A549 (cell line): ENCODE measurements at regions not wholly inside any gene's neighbourhood (a gene's known extent, or its start where the extent isn't known, plus 50 kb on each side); places are given as distances from the start of the nearest gene placed in this dataset.
A peak's percentile ranks its signal among the peaks of the same experiment; 100 is the strongest.

Source experiments
- ATAC-seq, 2 experiments: fragments of 200-7000 bp in 1 of 2; fragments of >200 bp in 1 of 2; cut with Nextera tagmentation in 1 of 2; cut with Tn5 transposase in 1 of 2; 3 replicates each; pipeline versions ENCODE4 v1.8.0 to v1.9.1; 2018 to 2020; ENCODE audit warnings: mild to moderate bottlenecking in 1 of 2, moderate library complexity in 1 of 2
- CTCF ChIA-PET: fragments of 300-600 bp; sonication (Branson Sonifier 250); formaldehyde crosslinking; extraction: SDS; loops from one replicate; lab custom pipeline; 2021; ENCODE audit warnings: antibody characterized with exemption, inconsistent platforms; lab: Yijun Ruan, JAX
- POLR2A ChIA-PET: fragments of 350-600 bp; formaldehyde crosslinking; extraction: SDS; loops from one replicate; lab custom pipeline; 2021; ENCODE audit warnings: antibody characterized with exemption, inconsistent platforms; lab: Yijun Ruan, JAX
- DNase-seq, 2 experiments: peaks; one replicate each; pipeline versions ENCODE4 v3.0.0 to v3.0.0-alpha.2; 2011 to 2016; ENCODE audit warnings: low read depth in 1 of 2, low spot score in 1 of 2
- FAIRE-seq: peaks from 2 replicates; lab custom pipeline; 2011; peaks lifted over from hg19 to GRCh38; lab: Jason Lieb, UNC
- H3K27ac ChIP-seq, 2 experiments: fragments of >200 bp; sonication (Bioruptor Twin); formaldehyde crosslinking; 3 replicates each; pipeline ENCODE4 v1.5.1; 2016 to 2017
- H3K4me1 ChIP-seq: fragments of >200 bp; sonication (Bioruptor Twin); formaldehyde crosslinking; 3 replicates; pipeline ENCODE4 v1.6.1; 2016
- H3K4me2 ChIP-seq: fragments of >200 bp; sonication (Bioruptor Twin); formaldehyde crosslinking; 3 replicates; pipeline ENCODE4 v1.6.1; 2016
- H3K4me3 ChIP-seq: fragments of >200 bp; sonication (Bioruptor Twin); formaldehyde crosslinking; 3 replicates; pipeline ENCODE4 v1.5.1; 2016
- H3K9me3 ChIP-seq: fragments of >200 bp; sonication (Bioruptor Twin); formaldehyde crosslinking; 3 replicates; pipeline ENCODE4 v1.6.1; 2016
- BHLHE40 ChIP-seq: IDR thresholded peaks from 2 replicates; pipeline ENCODE4 v1.6.1; 2012; ENCODE audit warnings: low read depth, low read length, inconsistent platforms
- CBX2 ChIP-seq: fragments of 200-600 bp; sonication (generic); IDR thresholded peaks from 2 replicates; pipeline ENCODE4 v1.6.1; 2016; ENCODE audit warnings: low read depth, mild to moderate bottlenecking, borderline replicate concordance
- CBX8 ChIP-seq: fragments of 200-600 bp; sonication (generic); IDR thresholded peaks from 2 replicates; pipeline ENCODE4 v1.6.1; 2016
- EHF ChIP-seq: fragments of 250-450 bp; sonication (Bioruptor Pico); IDR thresholded peaks from 2 replicates; pipeline ENCODE4 v1.5.0; 2020; ENCODE audit warnings: mild to moderate bottlenecking
- EHMT2 ChIP-seq: fragments of 200-600 bp; sonication (generic); IDR thresholded peaks from 2 replicates; pipeline ENCODE4 v1.6.1; 2016; ENCODE audit warnings: antibody characterized with exemption, low read depth, mild to moderate bottlenecking, moderate library complexity
- EP300 ChIP-seq, 2 experiments: fragments of >200 bp; sonication (Bioruptor Twin); formaldehyde crosslinking; IDR thresholded peaks; 2 replicates in 1 of 2; 3 replicates in 1 of 2; pipeline ENCODE4 v1.6.1; 2016 to 2017
- ESRRA ChIP-seq: fragments of 150-350 bp; IDR thresholded peaks from 2 replicates; pipeline ENCODE4 v1.6.1; 2014; ENCODE audit warnings: mild to moderate bottlenecking, low read length, borderline replicate concordance
- FOSB ChIP-seq: fragments of 250-450 bp; sonication (Bioruptor Pico); IDR thresholded peaks from 2 replicates; pipeline ENCODE4 v1.5.0; 2020; ENCODE audit warnings: mild to moderate bottlenecking, moderate library complexity
- FOSL2 ChIP-seq, 2 experiments: fragments of 450-650 bp in 1 of 2; fragments of >200 bp in 1 of 2; sonication (Bioruptor Twin) in 1 of 2; formaldehyde crosslinking; IDR thresholded peaks; 2 replicates each; pipeline versions ENCODE4 v1.5.0 to v1.6.1; 2016 to 2020; ENCODE audit warnings: mild to moderate bottlenecking in 1 of 2, moderate library complexity in 1 of 2
- FOXS1 ChIP-seq: fragments of 250-450 bp; sonication (Bioruptor Pico); IDR thresholded peaks from 2 replicates; pipeline ENCODE4 v1.5.0; 2020; ENCODE audit warnings: mild to moderate bottlenecking, moderate library complexity
- GATA3 ChIP-seq: IDR thresholded peaks from 2 replicates; pipeline ENCODE4 v1.6.1; 2012; ENCODE audit warnings: borderline replicate concordance
- HEYL ChIP-seq: fragments of 250-450 bp; sonication (Bioruptor Pico); IDR thresholded peaks from 2 replicates; pipeline ENCODE4 v1.8.0; 2021; ENCODE audit warnings: mild to moderate bottlenecking, moderate library complexity
- HOXB5 ChIP-seq: fragments of 250-450 bp; sonication (Bioruptor Pico); IDR thresholded peaks from 2 replicates; pipeline ENCODE4 v1.5.0; 2020; ENCODE audit warnings: mild to moderate bottlenecking, moderate library complexity
- JUN ChIP-seq, 2 experiments: fragments of >200 bp; sonication (Bioruptor Twin); formaldehyde crosslinking; IDR thresholded peaks; 2 replicates in 1 of 2; 3 replicates in 1 of 2; pipeline ENCODE4 v1.6.1; 2016 to 2017
- KDM1A ChIP-seq: fragments of 200-600 bp; sonication (generic); IDR thresholded peaks from 2 replicates; pipeline ENCODE4 v1.6.1; 2016; ENCODE audit warnings: low read depth, mild to moderate bottlenecking
- KDM5A ChIP-seq: fragments of 200-600 bp; sonication (generic); IDR thresholded peaks from 2 replicates; pipeline ENCODE4 v1.6.1; 2016; ENCODE audit warnings: antibody characterized with exemption, mild to moderate bottlenecking
- MYC ChIP-seq: IDR thresholded peaks from 2 replicates; pipeline ENCODE4 v1.6.1; 2012; ENCODE audit warnings: mild to moderate bottlenecking, inconsistent platforms, low read length, improper control_type of control experiment, borderline replicate concordance
- NR3C1 ChIP-seq: fragments of >200 bp; sonication (Bioruptor Twin); formaldehyde crosslinking; IDR thresholded peaks from 3 replicates; pipeline ENCODE4 v1.6.1; 2017
- POLR2A ChIP-seq: IDR thresholded peaks from 2 replicates; pipeline ENCODE4 v1.6.1; 2012; ENCODE audit warnings: mild to moderate bottlenecking, low read length
- POLR2AphosphoS2 ChIP-seq: conservative IDR thresholded peaks from 2 replicates; pipeline ENCODE4 v1.6.1; 2012; ENCODE audit warnings: low read length, improper control_type of control experiment, inconsistent platforms
- RAD21 ChIP-seq, 2 experiments: fragments of >200 bp in 1 of 2; sonication (Bioruptor Twin) in 1 of 2; formaldehyde crosslinking in 1 of 2; IDR thresholded peaks in 1 of 2; conservative IDR thresholded peaks in 1 of 2; 2 replicates in 1 of 2; 3 replicates in 1 of 2; pipeline ENCODE4 v1.6.1; 2012 to 2018; ENCODE audit warnings: inconsistent platforms in 1 of 2
- RARB ChIP-seq: fragments of 250-450 bp; sonication (Bioruptor Pico); IDR thresholded peaks from 2 replicates; pipeline ENCODE4 v1.8.0; 2021; ENCODE audit warnings: mild to moderate bottlenecking, moderate library complexity
- RCOR1 ChIP-seq: fragments of 150-350 bp; IDR thresholded peaks from 2 replicates; pipeline ENCODE4 v1.6.1; 2014; ENCODE audit warnings: antibody characterized with exemption, low read length, low read depth
- SREBF2 ChIP-seq: fragments of 450-650 bp; IDR thresholded peaks from 2 replicates; pipeline ENCODE4 v1.6.1; 2014; ENCODE audit warnings: mild to moderate bottlenecking, moderate library complexity
- ZFP36 ChIP-seq: fragments of 450-650 bp; IDR thresholded peaks from 2 replicates; pipeline ENCODE4 v1.6.1; 2014; ENCODE audit warnings: borderline replicate concordance; ENCODE audit not compliant: partially characterized antibody
- ZSCAN20 ChIP-seq: fragments of 250-450 bp; sonication (Bioruptor Pico); IDR thresholded peaks from 2 replicates; pipeline ENCODE4 v1.8.0; 2022; ENCODE audit warnings: mild to moderate bottlenecking, moderate library complexity
- WGBS: methylation state at CpG from one replicate; pipeline ENCODE4 v1.1.6; 2017; ENCODE audit errors: missing lambda C conversion rate; 5-methylcytosine and 5-hydroxymethylcytosine counted together
- TF ChIP-seq, protein P1 (sequence below): IDR thresholded peaks from 2 replicates; pipeline ENCODE4 v1.6.1; 2012; ENCODE audit warnings: low read depth, borderline replicate concordance
- TF ChIP-seq, protein P2 (sequence below): IDR thresholded peaks from 2 replicates; pipeline ENCODE4 v1.6.1; 2012
- TF ChIP-seq, protein P3 (sequence below): fragments of 250-450 bp; sonication (Bioruptor Pico); IDR thresholded peaks from 2 replicates; pipeline ENCODE4 v1.5.0; 2020; ENCODE audit warnings: low read depth, mild to moderate bottlenecking, moderate library complexity
- TF ChIP-seq, protein P4 (sequence below): fragments of 200-600 bp; sonication (generic); IDR thresholded peaks from 2 replicates; pipeline ENCODE4 v1.6.1; 2016; ENCODE audit warnings: antibody characterized with exemption, mild to moderate bottlenecking, moderate library complexity

DNA sequence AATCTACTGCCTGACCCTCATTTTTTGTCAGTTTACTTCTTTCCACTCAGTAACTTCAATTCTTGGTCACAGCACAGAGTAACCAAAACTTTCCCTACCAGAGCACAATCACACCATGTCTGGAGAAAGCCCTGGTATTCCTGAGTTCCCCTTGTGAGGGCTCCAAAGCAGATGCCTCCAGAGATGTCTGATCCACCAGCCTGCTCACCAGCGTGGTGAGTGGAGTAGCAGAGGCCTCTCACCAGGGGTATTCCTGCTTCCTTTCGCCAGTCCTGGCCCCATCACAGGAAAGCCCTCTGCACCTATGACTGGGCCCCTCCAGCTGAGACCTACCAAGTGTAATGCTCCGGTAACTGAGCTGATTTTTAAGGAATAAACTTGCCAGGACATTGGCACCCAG, 205.4 kb upstream of the HS3ST3A1 start:
- Histone ChIP-seq H3K4me1 (no peaks in the 10 kb centered on the region), H3K4me3 (no peak overlapping the region), H3K9me3 (no peaks in the 10 kb centered on the region), H3K4me2 (no peak overlapping the region)
- no peak for FAIRE-seq
- ATAC-seq, result no peak
- ChIA-PET POLR2A (no interaction called here), CTCF (no interaction called here)
- DNase-seq, result no peak
- TF ChIP-seq ZSCAN20, result no peak
- no peak for TF ChIP-seq JUN (IDR thresholded peaks at IDR 0.05)
- TF ChIP-seq POLR2AphosphoS2, result no peak
- no peak for TF ChIP-seq FOSB (CRISPR knock-in tag)
- TF ChIP-seq, protein P1, sequence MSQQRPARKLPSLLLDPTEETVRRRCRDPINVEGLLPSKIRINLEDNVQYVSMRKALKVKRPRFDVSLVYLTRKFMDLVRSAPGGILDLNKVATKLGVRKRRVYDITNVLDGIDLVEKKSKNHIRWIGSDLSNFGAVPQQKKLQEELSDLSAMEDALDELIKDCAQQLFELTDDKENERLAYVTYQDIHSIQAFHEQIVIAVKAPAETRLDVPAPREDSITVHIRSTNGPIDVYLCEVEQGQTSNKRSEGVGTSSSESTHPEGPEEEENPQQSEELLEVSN, result no peak
- TF ChIP-seq, all 56 proteins: peak for 0
- 18% methylated on average over 3 of the region's 3 CpGs for WGBS
- H3K27ac ChIP-seq, result no peak overlapping the region

DNA sequence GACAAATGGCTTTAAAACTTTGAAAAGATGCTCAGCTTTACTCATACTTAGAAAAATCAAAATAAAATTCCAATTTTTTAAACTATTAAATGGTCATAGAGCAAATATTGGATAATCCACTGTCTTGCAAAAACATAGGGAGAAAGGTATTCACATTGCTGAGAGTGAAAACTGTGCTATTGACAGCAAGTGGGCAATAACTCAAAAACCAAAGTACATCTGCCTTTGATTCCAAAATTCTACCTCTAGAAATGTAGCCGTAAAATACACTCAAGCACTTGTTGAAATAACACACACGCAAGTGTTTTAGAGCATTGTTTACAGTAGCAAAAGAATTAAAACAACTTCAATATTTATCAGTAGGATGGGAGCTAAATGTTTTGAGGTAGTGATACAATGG, 210.6 kb upstream of the HS3ST3A1 start:
- no peak for DNase-seq
- no peaks in the 10 kb centered on the region for H3K9me3 ChIP-seq
- no peak overlapping the region for H3K27ac ChIP-seq
- H3K4me2 ChIP-seq, result no peak overlapping the region
- FAIRE-seq, result no peak
- TF ChIP-seq RCOR1, result no peak
- TF ChIP-seq RARB (CRISPR knock-in tag), result no peak
- TF ChIP-seq, protein P2, sequence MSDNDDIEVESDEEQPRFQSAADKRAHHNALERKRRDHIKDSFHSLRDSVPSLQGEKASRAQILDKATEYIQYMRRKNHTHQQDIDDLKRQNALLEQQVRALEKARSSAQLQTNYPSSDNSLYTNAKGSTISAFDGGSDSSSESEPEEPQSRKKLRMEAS, result no peak
- TF ChIP-seq KDM1A, result no peak
- TF ChIP-seq BHLHE40, result no peak
- no peak for TF ChIP-seq ZFP36
- TF ChIP-seq NR3C1, result no peak
- no peak for TF ChIP-seq POLR2A
- TF ChIP-seq SREBF2, result no peak
- TF ChIP-seq FOXS1 (CRISPR knock-in tag), result no peak
- no peak for TF ChIP-seq RAD21 (conservative IDR thresholded peaks at IDR 0.05 in 1 of 2, IDR thresholded peaks at IDR 0.05 in 1 of 2)
- TF ChIP-seq ESRRA, result no peak
- TF ChIP-seq POLR2AphosphoS2, result no peak
- TF ChIP-seq MYC, result no peak
- TF ChIP-seq, protein P3, sequence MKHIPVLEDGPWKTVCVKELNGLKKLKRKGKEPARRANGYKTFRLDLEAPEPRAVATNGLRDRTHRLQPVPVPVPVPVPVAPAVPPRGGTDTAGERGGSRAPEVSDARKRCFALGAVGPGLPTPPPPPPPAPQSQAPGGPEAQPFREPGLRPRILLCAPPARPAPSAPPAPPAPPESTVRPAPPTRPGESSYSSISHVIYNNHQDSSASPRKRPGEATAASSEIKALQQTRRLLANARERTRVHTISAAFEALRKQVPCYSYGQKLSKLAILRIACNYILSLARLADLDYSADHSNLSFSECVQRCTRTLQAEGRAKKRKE (CRISPR knock-in tag), result no peak
- no peak for TF ChIP-seq EHMT2
- TF ChIP-seq FOSL2 (IDR thresholded peaks at IDR 0.05), result no peak
- no peak for TF ChIP-seq FOSL2 (CRISPR knock-in tag; IDR thresholded peaks at IDR 0.05)
- no peak for TF ChIP-seq CBX2
- CTCF ChIA-PET, result interaction anchor here (0.6 kb wide), 1 partner anchor 754 kb away, joined by 3 read pairs; no protein-coding TSS in a partner anchor
- no peaks in the 10 kb centered on the region for H3K4me1 ChIP-seq
- H3K4me3 ChIP-seq, result no peak overlapping the region
- WGBS, result 72% methylated on average over 2 of the region's 2 CpGs
- ATAC-seq, result no peak
- POLR2A ChIA-PET, result no interaction called here

DNA sequence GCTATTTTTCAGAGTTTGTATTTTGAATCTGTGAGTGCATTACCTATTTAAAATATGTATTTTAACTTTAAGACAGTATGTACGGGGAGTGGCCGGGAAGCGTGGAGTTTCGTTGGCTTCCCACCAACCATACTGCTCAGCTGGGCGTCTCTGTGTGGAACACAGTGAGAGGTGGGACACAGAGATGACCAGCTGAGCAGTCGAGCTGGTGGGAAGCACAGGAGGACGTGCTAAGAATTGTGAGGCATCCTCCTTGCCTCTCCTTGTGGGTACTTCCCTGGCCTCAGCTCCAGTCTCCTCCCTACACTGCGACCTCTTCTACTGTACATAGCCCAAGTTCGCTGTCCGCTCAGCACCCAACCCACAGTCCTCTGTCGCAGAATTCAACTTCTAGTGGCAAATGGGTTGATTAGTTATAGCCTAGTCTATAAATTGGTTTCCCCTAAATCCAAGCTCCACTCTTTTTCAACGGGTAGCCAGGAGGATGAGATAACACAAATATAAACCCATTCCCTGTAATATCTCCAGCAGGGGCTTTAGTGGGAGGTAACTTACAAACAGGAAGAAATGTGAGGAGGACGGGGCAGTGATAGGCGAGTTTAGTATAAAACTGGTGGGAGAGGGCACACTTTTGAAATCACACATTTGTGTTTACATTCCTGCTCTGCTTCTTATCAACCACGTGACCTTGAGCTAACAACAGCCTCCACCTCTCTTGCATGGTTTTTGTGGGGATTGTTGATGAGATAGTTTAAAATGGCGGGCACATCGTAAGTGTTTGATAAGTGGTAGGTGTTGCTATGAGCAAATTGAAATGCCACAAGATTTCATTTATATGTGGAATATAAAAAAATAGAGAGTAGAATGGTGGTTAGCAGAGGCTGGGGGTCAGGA, 211.9 kb upstream of the HS3ST3A1 start:
- WGBS, result 23% methylated on average over 17 of the region's 17 CpGs
- Histone ChIP-seq H3K4me1 (no peaks in the 10 kb centered on the region), H3K4me2 (peak overlapping the region; percentile 30; the same call in 2 of the 3 replicates), H3K9me3 (no peaks in the 10 kb centered on the region), H3K27ac (no peak overlapping the region), H3K4me3 (no peak overlapping the region)
- ChIA-PET CTCF (no interaction called here), POLR2A (no interaction called here)
- FAIRE-seq (no peak), DNase-seq (no peak), ATAC-seq (peak; percentile 47 to 51; a peak in 4 of 6 replicates)
- TF ChIP-seq ESRRA (no peak), MYC (no peak), EP300 (IDR thresholded peaks at IDR 0.05) (no peak), EHF (no peak), ZSCAN20 (no peak), CBX8 (no peak), NR3C1 (no peak), JUN (IDR thresholded peaks at IDR 0.05) (no peak), GATA3 (no peak), KDM5A (no peak), HOXB5 (no peak), HEYL (no peak)
- TF ChIP-seq, protein P4, sequence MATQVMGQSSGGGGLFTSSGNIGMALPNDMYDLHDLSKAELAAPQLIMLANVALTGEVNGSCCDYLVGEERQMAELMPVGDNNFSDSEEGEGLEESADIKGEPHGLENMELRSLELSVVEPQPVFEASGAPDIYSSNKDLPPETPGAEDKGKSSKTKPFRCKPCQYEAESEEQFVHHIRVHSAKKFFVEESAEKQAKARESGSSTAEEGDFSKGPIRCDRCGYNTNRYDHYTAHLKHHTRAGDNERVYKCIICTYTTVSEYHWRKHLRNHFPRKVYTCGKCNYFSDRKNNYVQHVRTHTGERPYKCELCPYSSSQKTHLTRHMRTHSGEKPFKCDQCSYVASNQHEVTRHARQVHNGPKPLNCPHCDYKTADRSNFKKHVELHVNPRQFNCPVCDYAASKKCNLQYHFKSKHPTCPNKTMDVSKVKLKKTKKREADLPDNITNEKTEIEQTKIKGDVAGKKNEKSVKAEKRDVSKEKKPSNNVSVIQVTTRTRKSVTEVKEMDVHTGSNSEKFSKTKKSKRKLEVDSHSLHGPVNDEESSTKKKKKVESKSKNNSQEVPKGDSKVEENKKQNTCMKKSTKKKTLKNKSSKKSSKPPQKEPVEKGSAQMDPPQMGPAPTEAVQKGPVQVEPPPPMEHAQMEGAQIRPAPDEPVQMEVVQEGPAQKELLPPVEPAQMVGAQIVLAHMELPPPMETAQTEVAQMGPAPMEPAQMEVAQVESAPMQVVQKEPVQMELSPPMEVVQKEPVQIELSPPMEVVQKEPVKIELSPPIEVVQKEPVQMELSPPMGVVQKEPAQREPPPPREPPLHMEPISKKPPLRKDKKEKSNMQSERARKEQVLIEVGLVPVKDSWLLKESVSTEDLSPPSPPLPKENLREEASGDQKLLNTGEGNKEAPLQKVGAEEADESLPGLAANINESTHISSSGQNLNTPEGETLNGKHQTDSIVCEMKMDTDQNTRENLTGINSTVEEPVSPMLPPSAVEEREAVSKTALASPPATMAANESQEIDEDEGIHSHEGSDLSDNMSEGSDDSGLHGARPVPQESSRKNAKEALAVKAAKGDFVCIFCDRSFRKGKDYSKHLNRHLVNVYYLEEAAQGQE, result peak; percentile 42; the same call in 1 of the 2 replicates
